Activated CD4-positive, alpha-beta T cell treated with anti-CD3 and anti-CD28 coated beads, Interleukin-2, amount 10 ng/mL, durations not matched to agents 24 days and 14 days (primary cell): ENCODE measurements at regions not wholly inside any gene's neighbourhood (a gene's known extent, or its start where the extent isn't known, plus 50 kb on each side); places are given as distances from the start of the nearest gene placed in this dataset.
A peak's percentile ranks its signal among the peaks of the same experiment; 100 is the strongest.

Experiments
- DNase-seq: peaks from one replicate; pipeline ENCODE4 v3.0.0; 2022
- H3K27ac Mint-ChIP-seq: one replicate; pipeline ENCODE4 v1.8.0; 2022; ENCODE audit warnings: mild to moderate bottlenecking, mixed read lengths
- H3K27me3 Mint-ChIP-seq: one replicate; pipeline ENCODE4 v1.8.0; 2022; ENCODE audit warnings: mixed read lengths
- H3K36me3 Mint-ChIP-seq: one replicate; pipeline ENCODE4 v1.8.0; 2022; ENCODE audit warnings: low read depth, mild to moderate bottlenecking, mixed read lengths
- H3K4me1 Mint-ChIP-seq: one replicate; pipeline ENCODE4 v1.8.0; 2021; ENCODE audit warnings: mixed read lengths
- H3K4me3 Mint-ChIP-seq: one replicate; pipeline ENCODE4 v1.8.0; 2022; ENCODE audit warnings: mild to moderate bottlenecking, moderate library complexity, mixed read lengths
- H3K9me3 Mint-ChIP-seq: one replicate; pipeline ENCODE4 v1.8.0; 2021; ENCODE audit warnings: mixed read lengths
- intact Hi-C: fragments of 100-400 bp; cut with micrococcal nuclease; formaldehyde crosslinking; loops from one replicate; pipeline ENCODE4 v1.15.1; 2023

- peaks cover 36% of the 10 kb centered on the region for H3K27me3 Mint-ChIP-seq
- intact Hi-C loops = loop anchor here (5.0 kb wide), 1 partner anchor 110 kb away; the partner anchor contains the start of gene SPRY1
- no peak for DNase-seq
- H3K36me3 Mint-ChIP-seq = peaks cover 1% of the 10 kb centered on the region
- peaks cover under 1% of the 10 kb centered on the region for H3K9me3 Mint-ChIP-seq
- H3K4me1 Mint-ChIP-seq = peaks cover 15% of the 10 kb centered on the region
- no peak overlapping the region for H3K4me3 Mint-ChIP-seq
- no peak overlapping the region for H3K27ac Mint-ChIP-seq
Measured at GRCh38 chr4:123507376-123507775, 110.8 kb downstream of the SPRY1 start.

DNA sequence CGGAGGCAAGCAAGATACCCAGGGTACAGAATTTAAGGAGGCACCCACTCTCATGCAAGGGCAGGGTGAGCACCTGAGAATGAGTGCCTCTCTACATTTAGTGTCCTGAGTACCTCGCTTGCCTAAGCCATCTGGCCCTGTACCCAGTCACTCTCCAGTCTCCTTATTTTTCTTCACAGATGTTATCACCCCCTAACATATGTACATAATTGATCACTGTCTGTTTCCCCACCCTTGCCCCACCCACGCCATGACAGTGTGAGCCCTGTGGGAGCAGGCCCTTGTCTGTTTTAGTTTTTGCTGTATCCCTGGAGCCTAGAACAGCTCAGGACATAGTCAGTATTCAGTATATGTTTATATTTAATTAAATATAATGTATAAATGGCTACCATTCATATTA, 113.6 kb downstream of the SPRY1 start:
- Mint-ChIP-seq H3K27ac (no peak overlapping the region), H3K36me3 (peaks cover 3% of the 10 kb centered on the region), H3K4me3 (no peak overlapping the region), H3K27me3 (peaks cover 41% of the 10 kb centered on the region), H3K9me3 (peaks cover 12% of the 10 kb centered on the region), H3K4me1 (peaks cover 12% of the 10 kb centered on the region)
- no peak for DNase-seq
- intact Hi-C loops = no loop called here

GRCh38 chr4:123510659-123511058, 114.1 kb downstream of the SPRY1 start:
- Mint-ChIP-seq H3K4me1 (peaks cover 9% of the 10 kb centered on the region), H3K27ac (no peak overlapping the region), H3K4me3 (no peak overlapping the region), H3K27me3 (peaks cover 39% of the 10 kb centered on the region), H3K9me3 (peaks cover 12% of the 10 kb centered on the region), H3K36me3 (peaks cover 2% of the 10 kb centered on the region)
- no peak for DNase-seq
- intact Hi-C loops = no loop called here

DNA sequence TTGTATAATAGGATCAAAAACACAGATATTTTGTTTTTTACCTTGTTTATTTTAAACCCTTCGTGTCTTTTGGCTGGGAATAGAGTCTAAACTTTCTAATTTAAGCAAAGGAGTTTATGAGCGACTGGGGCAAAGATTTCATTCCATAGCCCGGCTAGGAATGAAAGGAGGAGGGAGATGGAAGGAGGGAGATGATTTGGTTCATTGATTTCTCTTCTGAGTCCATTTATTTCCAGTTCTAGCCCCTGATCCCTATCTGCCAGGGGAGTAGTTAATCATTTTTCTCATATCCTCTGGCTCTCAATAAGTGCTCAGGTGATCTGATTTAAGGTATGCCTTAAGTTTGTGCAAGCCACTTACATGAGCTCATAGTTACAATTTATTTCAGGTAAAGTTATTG, 120.0 kb downstream of the SPRY1 start:
- H3K9me3 Mint-ChIP-seq = peaks cover 17% of the 10 kb centered on the region
- no peak overlapping the region for H3K27ac Mint-ChIP-seq
- intact Hi-C loops = no loop called here
- peaks cover 1% of the 10 kb centered on the region for H3K36me3 Mint-ChIP-seq
- no peak overlapping the region for H3K4me3 Mint-ChIP-seq
- no peaks in the 10 kb centered on the region for H3K4me1 Mint-ChIP-seq
- DNase-seq = no peak
- H3K27me3 Mint-ChIP-seq = peaks cover 20% of the 10 kb centered on the region

DNA sequence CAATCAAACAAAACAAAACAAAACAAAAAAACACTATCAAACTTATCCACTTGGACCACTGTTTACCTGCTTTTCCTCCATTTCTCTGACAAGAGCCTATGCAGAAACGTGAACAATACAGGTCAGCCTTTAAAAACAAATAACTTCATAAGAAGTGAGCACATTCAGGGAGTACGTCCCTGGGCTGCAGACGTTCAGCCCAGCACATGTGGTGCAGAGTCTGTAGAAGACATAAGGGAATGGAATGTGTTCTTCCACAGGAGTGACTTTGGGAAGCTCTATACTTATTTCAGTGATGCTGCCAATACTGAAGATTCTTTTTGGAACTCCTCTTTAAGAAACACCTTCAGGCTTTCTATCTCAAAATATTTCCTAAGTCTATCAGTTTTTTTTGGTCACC, 120.6 kb downstream of the SPRY1 start:
- peaks cover 17% of the 10 kb centered on the region for H3K9me3 Mint-ChIP-seq

DNA sequence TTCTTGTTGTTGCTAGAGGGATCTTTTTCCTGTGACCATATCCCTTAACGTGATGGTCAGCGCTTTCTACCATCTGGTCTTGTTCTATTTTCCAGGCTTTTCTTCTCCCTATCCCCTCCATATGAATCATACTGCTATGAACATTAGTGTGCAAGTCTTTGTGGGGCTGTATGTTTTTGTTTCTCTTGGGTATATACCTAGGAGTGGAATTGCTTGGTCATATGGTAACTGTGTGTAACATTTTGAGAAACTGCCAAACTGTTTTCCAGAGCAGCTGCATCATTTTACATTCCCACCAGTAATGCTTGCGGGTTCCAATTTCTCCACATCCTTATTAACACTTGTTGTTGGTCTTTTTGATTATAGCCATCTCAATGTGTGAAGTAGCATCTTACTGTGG, 121.4 kb downstream of the SPRY1 start:
- intact Hi-C loops = no loop called here
- no peak for DNase-seq
- Mint-ChIP-seq H3K36me3 (peaks cover 1% of the 10 kb centered on the region), H3K4me3 (no peak overlapping the region), H3K9me3 (peaks cover 11% of the 10 kb centered on the region), H3K4me1 (no peaks in the 10 kb centered on the region), H3K27me3 (peaks cover 20% of the 10 kb centered on the region), H3K27ac (no peak overlapping the region)

More for the DNA sequence above, 120.6 kb downstream of the SPRY1 start:
- Mint-ChIP-seq H3K36me3 (peaks cover 1% of the 10 kb centered on the region), H3K27me3 (peaks cover 20% of the 10 kb centered on the region), H3K27ac (no peak overlapping the region), H3K4me3 (no peak overlapping the region), H3K4me1 (no peaks in the 10 kb centered on the region)
- intact Hi-C loops = no loop called here
- no peak for DNase-seq

- intact Hi-C loops = no loop called here
- no peaks in the 10 kb centered on the region for H3K36me3 Mint-ChIP-seq
- DNase-seq = no peak
- H3K9me3 Mint-ChIP-seq = peaks cover 5% of the 10 kb centered on the region
- peaks cover 5% of the 10 kb centered on the region for H3K27me3 Mint-ChIP-seq
- no peak overlapping the region for H3K27ac Mint-ChIP-seq
- no peak overlapping the region for H3K4me3 Mint-ChIP-seq
- no peaks in the 10 kb centered on the region for H3K4me1 Mint-ChIP-seq
Measured at GRCh38 chr4:123520325-123520724, 123.7 kb downstream of the SPRY1 start.

- H3K27me3 Mint-ChIP-seq = peaks cover 3% of the 10 kb centered on the region
- peaks cover 10% of the 10 kb centered on the region for H3K4me1 Mint-ChIP-seq
- no peak for DNase-seq
- no peaks in the 10 kb centered on the region for H3K36me3 Mint-ChIP-seq
- no peaks in the 10 kb centered on the region for H3K9me3 Mint-ChIP-seq
- no peak overlapping the region for H3K4me3 Mint-ChIP-seq
- intact Hi-C loops = no loop called here
- H3K27ac Mint-ChIP-seq = no peak overlapping the region
Measured at GRCh38 chr4:123522081-123522480, 125.5 kb downstream of the SPRY1 start.

DNA sequence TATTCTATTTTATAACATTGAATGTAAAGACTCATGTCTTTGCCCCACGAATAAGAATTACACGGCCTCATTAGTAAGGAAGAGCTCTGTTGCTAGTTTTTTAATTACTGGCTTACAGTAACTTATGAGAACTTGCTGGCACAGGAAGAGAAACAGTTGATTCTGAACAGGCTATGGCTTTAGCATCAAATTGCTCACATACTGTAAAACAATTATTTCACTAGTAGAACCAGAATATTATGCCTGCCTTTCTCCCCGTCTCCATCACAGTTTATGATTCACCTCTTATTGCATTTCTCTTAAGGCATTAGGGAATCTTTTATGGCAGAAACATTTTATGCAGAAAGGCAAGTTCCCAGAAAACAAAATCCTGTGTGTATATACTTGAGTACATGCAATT, 126.1 kb downstream of the SPRY1 start:
- DNase-seq = no peak
- no peaks in the 10 kb centered on the region for H3K36me3 Mint-ChIP-seq
- peaks cover 11% of the 10 kb centered on the region for H3K4me1 Mint-ChIP-seq
- no peak overlapping the region for H3K27ac Mint-ChIP-seq
- H3K4me3 Mint-ChIP-seq = no peak overlapping the region
- H3K9me3 Mint-ChIP-seq = no peaks in the 10 kb centered on the region
- intact Hi-C loops = no loop called here
- H3K27me3 Mint-ChIP-seq = peaks cover 3% of the 10 kb centered on the region

- peaks cover 11% of the 10 kb centered on the region for H3K4me1 Mint-ChIP-seq
- no peak overlapping the region for H3K4me3 Mint-ChIP-seq
- no peaks in the 10 kb centered on the region for H3K36me3 Mint-ChIP-seq
- H3K9me3 Mint-ChIP-seq = no peaks in the 10 kb centered on the region
- peak; percentile 25 for DNase-seq
- H3K27me3 Mint-ChIP-seq = peaks cover 3% of the 10 kb centered on the region
- no peak overlapping the region for H3K27ac Mint-ChIP-seq
- intact Hi-C loops = loop anchor here (5.0 kb wide), 1 partner anchor 108 kb away; no protein-coding TSS in a partner anchor
Measured at GRCh38 chr4:123524958-123525628, 128.5 kb downstream of the SPRY1 start.

GRCh38 chr4:123526511-123526910, 129.9 kb downstream of the SPRY1 start:
- Mint-ChIP-seq H3K9me3 (no peaks in the 10 kb centered on the region), H3K27ac (peak overlapping the region; percentile 27), H3K4me1 (peaks cover 13% of the 10 kb centered on the region), H3K4me3 (peak overlapping the region; percentile 6), H3K36me3 (no peaks in the 10 kb centered on the region), H3K27me3 (peaks cover 2% of the 10 kb centered on the region)
- peak; percentile 57 for DNase-seq
- intact Hi-C loops = loop anchor here (5.0 kb wide), 1 partner anchor 109 kb away; no protein-coding TSS in a partner anchor

- peaks cover 13% of the 10 kb centered on the region for H3K4me1 Mint-ChIP-seq
- no peak for DNase-seq
- no peak overlapping the region for H3K27ac Mint-ChIP-seq
- H3K4me3 Mint-ChIP-seq = no peak overlapping the region
- H3K36me3 Mint-ChIP-seq = no peaks in the 10 kb centered on the region
- intact Hi-C loops = loop anchor here (5.0 kb wide), 1 partner anchor 111 kb away; no protein-coding TSS in a partner anchor
- no peaks in the 10 kb centered on the region for H3K27me3 Mint-ChIP-seq
- no peaks in the 10 kb centered on the region for H3K9me3 Mint-ChIP-seq
Measured at GRCh38 chr4:123528501-123529277, 132.1 kb downstream of the SPRY1 start.

- intact Hi-C loops = loop anchor here (5.0 kb wide), 1 partner anchor 112 kb away; no protein-coding TSS in a partner anchor
Measured at GRCh38 chr4:123529278-123529568, 132.6 kb downstream of the SPRY1 start.

DNA sequence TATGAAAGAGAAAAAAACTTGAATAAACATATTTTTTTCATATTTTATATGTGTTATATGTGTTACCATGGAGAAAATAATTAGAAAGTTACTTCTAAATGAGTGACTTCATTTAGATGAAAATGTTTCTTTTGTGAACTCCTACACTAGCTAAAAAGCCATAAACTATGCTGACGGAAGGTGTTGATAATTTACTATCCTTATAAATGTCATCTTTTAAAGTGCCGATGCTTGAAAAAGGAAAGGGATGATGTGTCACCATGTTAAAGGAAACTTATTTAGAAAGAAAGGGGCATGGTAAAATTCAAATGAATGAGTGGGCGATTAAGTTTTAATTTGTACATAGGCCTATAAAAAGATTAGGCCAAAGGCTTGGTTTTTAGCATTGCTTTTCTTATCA, 133.8 kb downstream of the SPRY1 start:
- no peak overlapping the region for H3K27ac Mint-ChIP-seq
- intact Hi-C loops = no loop called here
- no peaks in the 10 kb centered on the region for H3K27me3 Mint-ChIP-seq

More at GRCh38 chr4:123529278-123529568, 132.6 kb downstream of the SPRY1 start:
- no peak for DNase-seq
- Mint-ChIP-seq H3K4me3 (no peak overlapping the region), H3K4me1 (peaks cover 13% of the 10 kb centered on the region), H3K36me3 (no peaks in the 10 kb centered on the region), H3K27me3 (no peaks in the 10 kb centered on the region), H3K27ac (no peak overlapping the region), H3K9me3 (no peaks in the 10 kb centered on the region)

More for the DNA sequence above, 133.8 kb downstream of the SPRY1 start:
- H3K4me1 Mint-ChIP-seq = peaks cover 13% of the 10 kb centered on the region
- no peak for DNase-seq
- no peak overlapping the region for H3K4me3 Mint-ChIP-seq
- no peaks in the 10 kb centered on the region for H3K36me3 Mint-ChIP-seq
- no peaks in the 10 kb centered on the region for H3K9me3 Mint-ChIP-seq
